ENCODE measurements at regions not wholly inside any gene's neighbourhood (a gene's known extent, or its start where the extent isn't known, plus 50 kb on each side); places are given as distances from the start of the nearest gene placed in this dataset.

DNA sequence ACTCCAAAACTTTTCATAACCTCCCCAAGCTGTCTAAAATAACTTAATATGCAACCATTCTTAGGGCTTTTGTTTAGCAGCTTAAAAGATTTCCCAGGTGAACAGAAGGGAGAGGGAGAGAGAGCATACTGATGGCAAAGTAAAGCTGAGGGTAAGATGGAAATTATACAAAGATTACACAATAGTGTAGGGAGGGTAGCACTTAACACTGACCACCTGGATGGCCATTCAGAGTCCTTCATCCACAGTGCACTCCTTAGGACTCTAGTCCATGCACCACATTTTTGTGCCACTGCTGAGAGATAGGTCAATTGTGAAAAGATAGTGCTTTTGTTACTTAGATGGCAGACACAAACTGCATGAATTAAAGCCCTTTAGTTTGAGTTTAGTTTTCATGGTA lies 574.6 kb downstream of the LMO4 start:
- no peaks in the 10 kb centered on the region for H3K79me2 ChIP-seq (ENCODE audit: insufficient read depth, low read length)

DNA sequence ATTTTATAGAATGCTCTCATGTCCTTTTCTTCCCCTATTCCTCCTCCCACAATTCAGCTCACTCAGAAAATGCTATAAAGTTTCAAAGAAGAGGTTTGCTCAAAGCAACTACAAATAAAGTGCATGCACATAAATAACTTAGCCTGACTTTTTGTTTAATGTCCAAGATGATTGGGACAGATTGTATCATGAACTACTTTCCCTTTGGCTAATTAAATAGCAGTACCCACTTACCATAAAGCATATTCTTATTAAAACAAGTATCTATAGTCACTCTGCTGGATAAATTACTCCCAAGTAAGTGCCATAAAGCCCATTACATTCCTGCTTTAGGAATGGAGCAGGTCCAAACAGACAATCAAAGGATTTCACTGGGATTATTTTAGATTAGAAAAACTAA lies 576.0 kb downstream of the LMO4 start:
- Histone ChIP-seq H3K9me2 (ENCODE audit: low read depth, low read length) (no peaks in the 10 kb centered on the region), H3K4me2 (ENCODE audit: low read length) (no peak overlapping the region), H3K27ac (ENCODE audit: low read depth, low read length, poor library complexity, severe bottlenecking) (no peak overlapping the region), H3K27me3 (ENCODE audit: insufficient read depth, low read length) (no peaks in the 10 kb centered on the region), H3K9ac (ENCODE audit: low read length) (no peak overlapping the region), H3F3A (ENCODE audit: insufficient read depth, low read length) (no peaks in the 10 kb centered on the region), H3K4me1 (ENCODE audit: insufficient read depth, low read length, severe bottlenecking) (peaks cover 22% of the 10 kb centered on the region), H2AFZ (ENCODE audit: low read length) (no peak overlapping the region), H3K36me3 (ENCODE audit: insufficient read depth, low read length) (no peaks in the 10 kb centered on the region), H3K79me2 (ENCODE audit: insufficient read depth, low read length) (no peaks in the 10 kb centered on the region), H4K20me1 (ENCODE audit: insufficient read depth, low read length) (no peaks in the 10 kb centered on the region), H3K4me3 (ENCODE audit: low read depth, low read length, poor library complexity, severe bottlenecking) (no peak overlapping the region), H3K9me3 (ENCODE audit: low read length) (no peaks in the 10 kb centered on the region)
- no peak for TF ChIP-seq EZH2 (IDR thresholded peaks at IDR 0.05; ENCODE audit: borderline replicate concordance, low read length)
- TF ChIP-seq, protein P1, sequence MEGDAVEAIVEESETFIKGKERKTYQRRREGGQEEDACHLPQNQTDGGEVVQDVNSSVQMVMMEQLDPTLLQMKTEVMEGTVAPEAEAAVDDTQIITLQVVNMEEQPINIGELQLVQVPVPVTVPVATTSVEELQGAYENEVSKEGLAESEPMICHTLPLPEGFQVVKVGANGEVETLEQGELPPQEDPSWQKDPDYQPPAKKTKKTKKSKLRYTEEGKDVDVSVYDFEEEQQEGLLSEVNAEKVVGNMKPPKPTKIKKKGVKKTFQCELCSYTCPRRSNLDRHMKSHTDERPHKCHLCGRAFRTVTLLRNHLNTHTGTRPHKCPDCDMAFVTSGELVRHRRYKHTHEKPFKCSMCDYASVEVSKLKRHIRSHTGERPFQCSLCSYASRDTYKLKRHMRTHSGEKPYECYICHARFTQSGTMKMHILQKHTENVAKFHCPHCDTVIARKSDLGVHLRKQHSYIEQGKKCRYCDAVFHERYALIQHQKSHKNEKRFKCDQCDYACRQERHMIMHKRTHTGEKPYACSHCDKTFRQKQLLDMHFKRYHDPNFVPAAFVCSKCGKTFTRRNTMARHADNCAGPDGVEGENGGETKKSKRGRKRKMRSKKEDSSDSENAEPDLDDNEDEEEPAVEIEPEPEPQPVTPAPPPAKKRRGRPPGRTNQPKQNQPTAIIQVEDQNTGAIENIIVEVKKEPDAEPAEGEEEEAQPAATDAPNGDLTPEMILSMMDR (IDR thresholded peaks at IDR 0.05; ENCODE audit: low read length), result no peak

More for the DNA sequence above, 574.6 kb downstream of the LMO4 start:
- H3K4me1 ChIP-seq (ENCODE audit: insufficient read depth, low read length, severe bottlenecking), result peaks cover 29% of the 10 kb centered on the region
- TF ChIP-seq, protein P1 (IDR thresholded peaks at IDR 0.05; ENCODE audit: low read length), result no peak
- no peak for TF ChIP-seq EZH2 (IDR thresholded peaks at IDR 0.05; ENCODE audit: borderline replicate concordance, low read length)
- H3K36me3 ChIP-seq (ENCODE audit: insufficient read depth, low read length), result no peaks in the 10 kb centered on the region
- H3K9me2 ChIP-seq (ENCODE audit: low read depth, low read length), result no peaks in the 10 kb centered on the region
- peak overlapping the region; percentile 36; the same call in 1 of the 2 replicates for H2AFZ ChIP-seq (ENCODE audit: low read length)
- no peaks in the 10 kb centered on the region for H3K9me3 ChIP-seq (ENCODE audit: low read length)
- H3K4me3 ChIP-seq (ENCODE audit: low read depth, low read length, poor library complexity, severe bottlenecking), result no peak overlapping the region
- no peaks in the 10 kb centered on the region for H3F3A ChIP-seq (ENCODE audit: insufficient read depth, low read length)
- H4K20me1 ChIP-seq (ENCODE audit: insufficient read depth, low read length), result no peaks in the 10 kb centered on the region
- peak overlapping the region; percentile 73 for H3K27ac ChIP-seq (ENCODE audit: low read depth, low read length, poor library complexity, severe bottlenecking)
- H3K4me2 ChIP-seq (ENCODE audit: low read length), result peak overlapping the region; percentile 53
- no peaks in the 10 kb centered on the region for H3K27me3 ChIP-seq (ENCODE audit: insufficient read depth, low read length)
- peak overlapping the region; percentile 48 for H3K9ac ChIP-seq (ENCODE audit: low read length)

- Histone ChIP-seq H3K4me3 (ENCODE audit: low read depth, low read length, poor library complexity, severe bottlenecking) (no peak overlapping the region), H3K9me2 (ENCODE audit: low read depth, low read length) (no peaks in the 10 kb centered on the region), H3K79me2 (ENCODE audit: insufficient read depth, low read length) (no peaks in the 10 kb centered on the region), H3K36me3 (ENCODE audit: insufficient read depth, low read length) (no peaks in the 10 kb centered on the region), H3K9me3 (ENCODE audit: low read length) (no peaks in the 10 kb centered on the region), H4K20me1 (ENCODE audit: insufficient read depth, low read length) (no peaks in the 10 kb centered on the region), H2AFZ (ENCODE audit: low read length) (no peak overlapping the region), H3K27me3 (ENCODE audit: insufficient read depth, low read length) (no peaks in the 10 kb centered on the region), H3K4me2 (ENCODE audit: low read length) (no peak overlapping the region), H3K9ac (ENCODE audit: low read length) (no peak overlapping the region), H3K4me1 (ENCODE audit: insufficient read depth, low read length, severe bottlenecking) (peaks cover 22% of the 10 kb centered on the region), H3K27ac (ENCODE audit: low read depth, low read length, poor library complexity, severe bottlenecking) (no peak overlapping the region), H3F3A (ENCODE audit: insufficient read depth, low read length) (no peaks in the 10 kb centered on the region)
- TF ChIP-seq, protein P1 (IDR thresholded peaks at IDR 0.05; ENCODE audit: low read length), result no peak
- TF ChIP-seq EZH2 (IDR thresholded peaks at IDR 0.05; ENCODE audit: borderline replicate concordance, low read length), result no peak
Observed at GRCh38 chr1:87905651-87906050, 577.0 kb downstream of the LMO4 start.

Data from OCI-LY1 (cell line).